ENCODE measurements at regions not wholly inside any gene's neighbourhood (a gene's known extent, or its start where the extent isn't known, plus 50 kb on each side); places are given as distances from the start of the nearest gene placed in this dataset.
"Not testable (repeated sequence)": the region's sequence is repeated elsewhere in the genome, so short reads cannot be mapped to it uniquely, and the experiment has no call there.

DNA sequence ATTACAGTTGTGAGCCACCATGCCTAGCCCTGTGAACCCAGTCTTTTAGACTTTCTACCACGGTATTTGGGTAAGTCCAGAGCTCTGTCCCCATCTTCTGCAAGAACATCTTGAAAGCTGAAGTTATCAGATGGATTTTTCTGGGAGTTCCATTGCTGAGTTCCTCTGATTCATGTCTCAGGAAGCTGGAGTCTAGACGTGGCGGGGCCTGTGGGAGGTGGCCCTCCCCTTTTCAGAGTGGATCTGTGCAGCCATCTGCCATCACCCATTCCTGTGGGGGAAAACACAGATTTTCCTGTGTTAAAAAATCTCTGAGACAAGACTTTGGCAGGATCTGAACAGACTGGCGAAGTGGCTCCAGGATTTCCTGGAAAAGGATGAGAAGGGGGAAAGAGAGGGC is 234.3 kb downstream of the NPIPA7 start:
- TF ChIP-seq YY1 (IDR thresholded peaks at IDR 0.05; ENCODE audit: insufficient read depth, insufficient read length); SUZ12 (IDR thresholded peaks at IDR 0.05; ENCODE audit: extremely low read depth, insufficient read depth, insufficient read length): not testable (repeated sequence)
